ENCODE measurements at regions not wholly inside any gene's neighbourhood (a gene's known extent, or its start where the extent isn't known, plus 50 kb on each side); places are given as distances from the start of the nearest gene placed in this dataset.

- no peak for DNase-seq (ENCODE audit: low spot score)
- in situ Hi-C loops (cut with MboI; ENCODE audit: low pct_unique_long_range_greater_than_20kb, low sequenced_read_pairs, unreplicated experiment), result no loop called here
- no peak for TF ChIP-seq CTCF (IDR thresholded peaks at IDR 0.05; ENCODE audit: extremely low read depth, insufficient read depth, missing control alignments)
These were observed 95.9 kb downstream of the LRRC74A start for GRCh38 chr14:76922092-76922491.

- TF ChIP-seq CTCF (IDR thresholded peaks at IDR 0.05; ENCODE audit: extremely low read depth, insufficient read depth, missing control alignments), result no peak
- DNase-seq (ENCODE audit: low spot score), result no peak
- in situ Hi-C loops (cut with MboI; ENCODE audit: low pct_unique_long_range_greater_than_20kb, low sequenced_read_pairs, unreplicated experiment), result no loop called here
These were observed 94.8 kb downstream of the LRRC74A start for GRCh38 chr14:76921088-76921399.

- in situ Hi-C loops (cut with MboI; ENCODE audit: low pct_unique_long_range_greater_than_20kb, low sequenced_read_pairs, unreplicated experiment), result no loop called here
- TF ChIP-seq CTCF (IDR thresholded peaks at IDR 0.05; ENCODE audit: extremely low read depth, insufficient read depth, missing control alignments), result no peak
- no peak for DNase-seq (ENCODE audit: low spot score)
These were observed 94.3 kb downstream of the LRRC74A start for GRCh38 chr14:76920331-76921087.

- no peak for DNase-seq (ENCODE audit: low spot score)
- in situ Hi-C loops (cut with MboI; ENCODE audit: low pct_unique_long_range_greater_than_20kb, low sequenced_read_pairs, unreplicated experiment), result loop anchor here (10.0 kb wide), 1 partner anchor 135 kb away; no protein-coding TSS in a partner anchor
- TF ChIP-seq CTCF (IDR thresholded peaks at IDR 0.05; ENCODE audit: extremely low read depth, insufficient read depth, missing control alignments), result no peak
These were observed 93.5 kb downstream of the LRRC74A start for GRCh38 chr14:76919431-76920330.
